Neural progenitor cell (in vitro differentiated cells): ENCODE measurements at regions not wholly inside any gene's neighbourhood (a gene's known extent, or its start where the extent isn't known, plus 50 kb on each side); places are given as distances from the start of the nearest gene placed in this dataset.

Experiments
- DNase-seq: peaks from one replicate; pipeline ENCODE4 v3.0.0-alpha.2; 2016; ENCODE audit warnings: low spot score
- H2AFZ ChIP-seq: fragments of 200-600 bp; sonication (generic); replicated peaks from 2 replicates; pipeline ENCODE4 v1.6.1; 2016; ENCODE audit warnings: antibody characterized with exemption
- H3F3A ChIP-seq: fragments of 200-600 bp; sonication (generic); 2 replicates; pipeline ENCODE4 v1.6.1; 2016; ENCODE audit warnings: antibody characterized with exemption, low read depth
- H3K27ac ChIP-seq: fragments of 200-600 bp; sonication (generic); 2 replicates; pipeline ENCODE4 v1.5.1; 2016; ENCODE audit warnings: mild to moderate bottlenecking
- H3K27me3 ChIP-seq: fragments of 200-600 bp; sonication (generic); 2 replicates; pipeline ENCODE4 v1.6.1; 2016; ENCODE audit warnings: mild to moderate bottlenecking, moderate library complexity
- H3K36me3 ChIP-seq: fragments of 200-600 bp; sonication (generic); 2 replicates; pipeline ENCODE4 v1.5.1; 2016
- H3K4me1 ChIP-seq: fragments of 200-600 bp; sonication (generic); 2 replicates; pipeline ENCODE4 v1.6.1; 2016; ENCODE audit warnings: mixed run types
- H3K4me2 ChIP-seq: fragments of 200-600 bp; sonication (generic); 2 replicates; pipeline ENCODE4 v1.6.1; 2016
- H3K4me3 ChIP-seq: fragments of 200-600 bp; sonication (generic); 2 replicates; pipeline ENCODE4 v1.5.1; 2016
- H3K79me2 ChIP-seq: fragments of 200-600 bp; sonication (generic); 2 replicates; pipeline ENCODE4 v1.6.1; 2016; ENCODE audit warnings: low read depth
- H3K9ac ChIP-seq: fragments of 200-600 bp; sonication (generic); 2 replicates; pipeline ENCODE4 v1.6.1; 2016
- H3K9me3 ChIP-seq: fragments of 200-600 bp; sonication (generic); 2 replicates; pipeline ENCODE4 v1.5.1; 2016; ENCODE audit warnings: low read depth
- H4K20me1 ChIP-seq: fragments of 200-600 bp; sonication (generic); 2 replicates; pipeline ENCODE4 v1.6.1; 2016; ENCODE audit warnings: low read depth
- H3K27ac Mint-ChIP-seq: 3 replicates; pipeline ENCODE4 v1.8.0; 2021; ENCODE audit warnings: mixed read lengths
- H3K27me3 Mint-ChIP-seq: 2 replicates; pipeline ENCODE4 v1.8.0; 2022; ENCODE audit warnings: low read depth, mild to moderate bottlenecking, inconsistent platforms, moderate library complexity, mixed read lengths; ENCODE audit not compliant: insufficient read depth
- H3K36me3 Mint-ChIP-seq: 3 replicates; pipeline ENCODE4 v1.8.0; 2021; ENCODE audit warnings: mixed read lengths
- H3K4me1 Mint-ChIP-seq: 3 replicates; pipeline ENCODE4 v1.8.0; 2021; ENCODE audit warnings: mixed read lengths
- H3K4me3 Mint-ChIP-seq: 3 replicates; pipeline ENCODE4 v1.8.0; 2021; ENCODE audit warnings: mild to moderate bottlenecking, moderate library complexity, mixed read lengths
- H3K9me3 Mint-ChIP-seq: 3 replicates; pipeline ENCODE4 v1.8.0; 2020; ENCODE audit warnings: mixed read lengths
- EZH2 ChIP-seq: fragments of 200-600 bp; sonication (generic); IDR thresholded peaks from 2 replicates; pipeline ENCODE4 v1.6.1; 2017; ENCODE audit warnings: antibody characterized with exemption, mild to moderate bottlenecking, moderate library complexity
- EZH2phosphoT487 ChIP-seq: fragments of 200-600 bp; sonication (generic); IDR thresholded peaks from 2 replicates; pipeline ENCODE4 v1.6.1; 2017; ENCODE audit warnings: antibody characterized with exemption
- TF ChIP-seq, protein P1 (sequence below): fragments of 200-600 bp; sonication (generic); IDR thresholded peaks from 2 replicates; pipeline ENCODE4 v1.5.1; 2017; ENCODE audit warnings: antibody characterized with exemption, mild to moderate bottlenecking

DNA sequence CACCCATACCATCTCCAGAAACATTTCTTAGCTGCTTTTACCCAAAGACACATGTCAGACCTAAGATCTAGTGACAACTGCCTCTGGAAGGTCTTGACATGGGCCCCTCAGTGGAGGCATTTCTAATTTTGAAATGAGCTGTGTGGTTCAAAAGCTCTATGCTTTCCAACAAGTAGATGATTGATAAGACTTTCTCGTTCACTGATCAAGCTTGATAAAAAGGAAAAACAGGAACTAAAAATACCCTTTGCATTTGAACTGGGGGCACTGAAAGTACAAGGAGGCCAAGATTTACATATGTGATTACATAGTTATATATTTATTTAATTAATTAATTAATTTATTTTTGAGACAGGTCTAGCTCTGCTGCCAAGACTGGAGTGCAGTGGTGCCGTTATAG, 61.3 kb upstream of the SCOC start:
- Mint-ChIP-seq H3K4me1 (peaks cover 27% of the 10 kb centered on the region), H3K4me3 (no peak overlapping the region), H3K27ac (no peak overlapping the region), H3K27me3 (no peaks in the 10 kb centered on the region), H3K36me3 (no peaks in the 10 kb centered on the region), H3K9me3 (no peaks in the 10 kb centered on the region)
- Histone ChIP-seq H3K27ac (no peak overlapping the region), H3K27me3 (peaks cover 32% of the 10 kb centered on the region), H3K9me3 (no peaks in the 10 kb centered on the region), H3K4me3 (no peak overlapping the region), H3K36me3 (no peaks in the 10 kb centered on the region), H3K4me1 (peaks cover 23% of the 10 kb centered on the region), H2AFZ (no peak overlapping the region), H3K9ac (no peak overlapping the region), H3K79me2 (no peaks in the 10 kb centered on the region), H3F3A (peaks cover 12% of the 10 kb centered on the region), H3K4me2 (no peak overlapping the region), H4K20me1 (no peaks in the 10 kb centered on the region)
- TF ChIP-seq EZH2phosphoT487 (no peak), EZH2 (no peak)
- TF ChIP-seq, protein P1, sequence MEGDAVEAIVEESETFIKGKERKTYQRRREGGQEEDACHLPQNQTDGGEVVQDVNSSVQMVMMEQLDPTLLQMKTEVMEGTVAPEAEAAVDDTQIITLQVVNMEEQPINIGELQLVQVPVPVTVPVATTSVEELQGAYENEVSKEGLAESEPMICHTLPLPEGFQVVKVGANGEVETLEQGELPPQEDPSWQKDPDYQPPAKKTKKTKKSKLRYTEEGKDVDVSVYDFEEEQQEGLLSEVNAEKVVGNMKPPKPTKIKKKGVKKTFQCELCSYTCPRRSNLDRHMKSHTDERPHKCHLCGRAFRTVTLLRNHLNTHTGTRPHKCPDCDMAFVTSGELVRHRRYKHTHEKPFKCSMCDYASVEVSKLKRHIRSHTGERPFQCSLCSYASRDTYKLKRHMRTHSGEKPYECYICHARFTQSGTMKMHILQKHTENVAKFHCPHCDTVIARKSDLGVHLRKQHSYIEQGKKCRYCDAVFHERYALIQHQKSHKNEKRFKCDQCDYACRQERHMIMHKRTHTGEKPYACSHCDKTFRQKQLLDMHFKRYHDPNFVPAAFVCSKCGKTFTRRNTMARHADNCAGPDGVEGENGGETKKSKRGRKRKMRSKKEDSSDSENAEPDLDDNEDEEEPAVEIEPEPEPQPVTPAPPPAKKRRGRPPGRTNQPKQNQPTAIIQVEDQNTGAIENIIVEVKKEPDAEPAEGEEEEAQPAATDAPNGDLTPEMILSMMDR = no peak
- no peak for DNase-seq

DNA sequence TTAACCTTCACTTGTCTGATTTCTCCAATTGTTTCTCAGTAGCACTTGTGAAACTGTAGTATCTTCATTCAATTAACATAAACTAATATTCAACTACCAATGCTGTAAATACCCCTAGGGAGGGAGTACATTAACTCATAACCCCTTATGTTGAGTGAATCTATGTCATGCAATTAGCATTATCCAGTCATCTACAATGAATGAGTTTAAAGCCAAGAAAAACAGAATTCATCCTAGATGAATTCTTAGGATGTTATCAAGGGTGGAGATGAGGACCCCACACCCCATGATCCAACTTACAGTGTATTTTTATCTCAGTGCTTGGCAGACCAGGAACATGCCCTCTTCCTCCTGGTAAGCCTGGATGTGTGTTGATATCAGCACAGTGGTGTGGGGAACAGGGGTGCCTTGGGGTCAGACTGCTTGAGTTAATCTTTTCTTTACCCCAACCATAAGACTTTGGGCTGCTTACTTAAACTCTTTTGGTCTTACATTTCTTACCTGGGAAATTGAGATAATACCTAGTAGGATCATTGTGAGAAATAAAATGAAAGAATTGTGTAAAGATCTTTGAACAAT, 62.1 kb upstream of the SCOC start:
- peaks cover 21% of the 10 kb centered on the region for H3K4me1 Mint-ChIP-seq
- H3K9me3 Mint-ChIP-seq = no peaks in the 10 kb centered on the region
- no peak overlapping the region for H3K4me3 Mint-ChIP-seq
- Histone ChIP-seq H3K9ac (no peak overlapping the region), H3K4me3 (no peak overlapping the region), H4K20me1 (no peaks in the 10 kb centered on the region), H3K4me1 (peaks cover 17% of the 10 kb centered on the region), H3K4me2 (no peak overlapping the region), H3F3A (peaks cover 4% of the 10 kb centered on the region), H3K9me3 (no peaks in the 10 kb centered on the region), H2AFZ (no peak overlapping the region), H3K27me3 (peaks cover 27% of the 10 kb centered on the region), H3K36me3 (no peaks in the 10 kb centered on the region), H3K79me2 (no peaks in the 10 kb centered on the region), H3K27ac (no peak overlapping the region)
- TF ChIP-seq EZH2 (no peak), EZH2phosphoT487 (no peak)
- TF ChIP-seq, protein P1 = no peak
- H3K27me3 Mint-ChIP-seq = no peaks in the 10 kb centered on the region
- no peak for DNase-seq
- H3K27ac Mint-ChIP-seq = no peak overlapping the region
- H3K36me3 Mint-ChIP-seq = no peaks in the 10 kb centered on the region

DNA sequence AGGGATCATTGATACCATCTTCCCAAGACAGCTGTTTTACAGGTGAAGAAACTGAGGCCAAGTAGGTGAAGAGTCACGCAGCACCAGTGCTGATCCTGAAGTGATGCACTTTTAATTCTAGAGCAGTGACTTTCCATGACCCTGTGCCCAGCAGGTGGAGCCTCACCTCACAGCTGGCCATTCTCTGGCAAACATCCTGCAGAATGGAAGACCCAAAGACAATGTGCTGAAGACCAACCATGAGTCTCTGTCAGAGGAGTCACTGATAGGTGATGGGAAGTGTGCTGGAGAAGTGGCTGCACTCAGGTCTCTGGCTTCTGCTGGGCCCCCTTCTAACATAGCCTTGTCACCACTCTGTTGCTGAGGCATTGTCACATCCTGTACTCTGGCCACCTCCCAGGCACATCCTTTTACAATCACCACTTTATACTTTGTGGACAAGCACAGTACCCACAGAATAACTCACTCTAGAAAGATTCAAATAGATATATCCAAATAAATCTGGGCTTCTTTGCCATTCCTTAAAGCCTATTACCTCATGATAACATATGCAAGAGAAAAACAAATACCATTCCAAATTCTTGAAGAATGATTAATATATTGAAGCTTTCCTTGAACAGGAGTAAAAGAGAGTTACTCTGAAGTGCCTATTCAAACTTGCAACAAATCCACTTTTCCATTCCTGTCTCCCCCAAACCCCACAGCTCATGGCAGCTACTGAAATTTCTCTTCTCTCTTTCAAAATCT, 64.1 kb upstream of the SCOC start:
- Mint-ChIP-seq H3K4me1 (peaks cover 3% of the 10 kb centered on the region), H3K27me3 (no peaks in the 10 kb centered on the region), H3K27ac (no peak overlapping the region), H3K36me3 (no peaks in the 10 kb centered on the region), H3K9me3 (no peaks in the 10 kb centered on the region), H3K4me3 (no peak overlapping the region)
- no peak for DNase-seq
- TF ChIP-seq EZH2phosphoT487 (no peak), EZH2 (no peak)
- TF ChIP-seq, protein P1 = no peak
- H3K27ac ChIP-seq = no peak overlapping the region
- H3K4me1 ChIP-seq = no peaks in the 10 kb centered on the region
- peaks cover 17% of the 10 kb centered on the region for H3K27me3 ChIP-seq
- H3K36me3 ChIP-seq = no peaks in the 10 kb centered on the region
- H3F3A ChIP-seq = no peaks in the 10 kb centered on the region
- H3K4me2 ChIP-seq = no peak overlapping the region
- no peaks in the 10 kb centered on the region for H3K79me2 ChIP-seq
- H2AFZ ChIP-seq = no peak overlapping the region
- no peak overlapping the region for H3K4me3 ChIP-seq
- no peak overlapping the region for H3K9ac ChIP-seq
- no peaks in the 10 kb centered on the region for H3K9me3 ChIP-seq
- H4K20me1 ChIP-seq = no peaks in the 10 kb centered on the region
